ENCODE measurements at regions not wholly inside any gene's neighbourhood (a gene's known extent, or its start where the extent isn't known, plus 50 kb on each side); places are given as distances from the start of the nearest gene placed in this dataset.

GRCh38 chr21:14869984-14870852 lies 194.6 kb downstream of the NRIP1 start:
- DNase-seq = no peak

GRCh38 chr21:14866859-14867765 lies 197.7 kb downstream of the NRIP1 start:
- DNase-seq = no peak

GRCh38 chr21:14864211-14865021 lies 200.4 kb downstream of the NRIP1 start:
- peak; percentile 74 for DNase-seq

- DNase-seq = peak; percentile 45
Measured at GRCh38 chr21:14863745-14864210, 201.0 kb downstream of the NRIP1 start.

- peak; percentile 30 for DNase-seq
Measured at GRCh38 chr21:14862794-14863720, 201.7 kb downstream of the NRIP1 start.

GRCh38 chr21:14858311-14858710 lies 206.5 kb downstream of the NRIP1 start:
- DNase-seq = no peak

- DNase-seq = no peak
Measured at GRCh38 chr21:14857529-14857928, 207.3 kb downstream of the NRIP1 start.

GRCh38 chr21:14850394-14850793 lies 214.4 kb downstream of the NRIP1 start:
- DNase-seq = peak; percentile 78

GRCh38 chr21:14846621-14847020 lies 218.2 kb downstream of the NRIP1 start:
- DNase-seq = no peak

- peak; percentile 58 for DNase-seq
Measured at GRCh38 chr21:14844001-14844400, 220.8 kb downstream of the NRIP1 start.

- no peak for DNase-seq
Measured at GRCh38 chr21:14842601-14843000, 222.2 kb downstream of the NRIP1 start.

- DNase-seq = no peak
Measured at GRCh38 chr21:14841511-14842472, 223.0 kb downstream of the NRIP1 start.

- DNase-seq = no peak
Measured at GRCh38 chr21:14838400-14838799, 226.4 kb downstream of the NRIP1 start.

GRCh38 chr21:14836950-14837349 lies 227.8 kb downstream of the NRIP1 start:
- no peak for DNase-seq

GRCh38 chr21:14833666-14834351 lies 231.0 kb downstream of the NRIP1 start:
- no peak for DNase-seq

GRCh38 chr21:14833241-14833640 lies 231.6 kb downstream of the NRIP1 start:
- DNase-seq = no peak

- DNase-seq = no peak
Measured at GRCh38 chr21:14830307-14830706, 234.5 kb downstream of the NRIP1 start.

GRCh38 chr21:14829685-14830084 lies 235.1 kb downstream of the NRIP1 start:
- no peak for DNase-seq

GRCh38 chr21:14827468-14827867 lies 237.3 kb downstream of the NRIP1 start:
- no peak for DNase-seq
